Left ventricle myocardium inferior (tissue), 1 donor: ENCODE measurements at regions not wholly inside any gene's neighbourhood (a gene's known extent, or its start where the extent isn't known, plus 50 kb on each side); places are given as distances from the start of the nearest gene placed in this dataset.

Experiments used
- DNase-seq: peaks from one replicate; pipeline ENCODE4 v3.0.0-alpha.2; 2020
- H3K27ac ChIP-seq: fragments of 200-600 bp; replicated peaks from 2 replicates; pipeline ENCODE4 v1.8.0; 2021
- H3K27me3 ChIP-seq: fragments of 200-600 bp; 2 replicates; pipeline ENCODE4 v1.8.0; 2021; ENCODE audit warnings: low read depth
- H3K36me3 ChIP-seq: fragments of 200-600 bp; 2 replicates; pipeline ENCODE4 v1.8.0; 2021
- H3K4me1 ChIP-seq: fragments of 200-600 bp; 2 replicates; pipeline ENCODE4 v1.8.0; 2021
- H3K4me3 ChIP-seq: fragments of 200-600 bp; 2 replicates; pipeline ENCODE4 v1.8.0; 2021; ENCODE audit warnings: mild to moderate bottlenecking, moderate library complexity
- H3K9me3 ChIP-seq: fragments of 200-600 bp; replicated peaks from 2 replicates; pipeline ENCODE4 v1.8.0; 2021
- CTCF ChIP-seq: fragments of 200-600 bp; IDR thresholded peaks from 2 replicates; pipeline ENCODE4 v1.8.0; 2021; ENCODE audit warnings: antibody characterized with exemption, mild to moderate bottlenecking, borderline replicate concordance
- intact Hi-C: fragments of 100-400 bp; cut with micrococcal nuclease; formaldehyde crosslinking; loops from one replicate; pipeline ENCODE4 v1.11.0; 2022
- donor health status: DM: no; HTN: yes; CAD: no; lungs with severe emphysema.

- Histone ChIP-seq H3K27me3 (peaks cover 96% of the 10 kb centered on the region), H3K4me1 (no peaks in the 10 kb centered on the region), H3K9me3 (peaks cover 15% of the 10 kb centered on the region), H3K4me3 (no peak overlapping the region), H3K27ac (no peak overlapping the region), H3K36me3 (no peaks in the 10 kb centered on the region)
- TF ChIP-seq CTCF = no peak
- DNase-seq = peak; percentile 3
- intact Hi-C loops = no loop called here
Measured at GRCh38 chr20:63123331-63123741, 92.6 kb downstream of the YTHDF1 start.

GRCh38 chr20:63122626-63123025, 93.3 kb downstream of the YTHDF1 start:
- DNase-seq = no peak
- no peaks in the 10 kb centered on the region for H3K4me1 ChIP-seq
- no peak overlapping the region for H3K4me3 ChIP-seq
- no peaks in the 10 kb centered on the region for H3K36me3 ChIP-seq
- peaks cover 15% of the 10 kb centered on the region for H3K9me3 ChIP-seq
- no peak overlapping the region for H3K27ac ChIP-seq
- H3K27me3 ChIP-seq = peaks cover 96% of the 10 kb centered on the region
- no peak for TF ChIP-seq CTCF
- intact Hi-C loops = no loop called here

GRCh38 chr20:63121749-63122405, 94.1 kb downstream of the YTHDF1 start:
- H3K4me1 ChIP-seq = no peaks in the 10 kb centered on the region
- peak; percentile 3 for DNase-seq
- TF ChIP-seq CTCF = no peak
- no peaks in the 10 kb centered on the region for H3K36me3 ChIP-seq
- no peak overlapping the region for H3K4me3 ChIP-seq
- peaks cover 94% of the 10 kb centered on the region for H3K27me3 ChIP-seq
- intact Hi-C loops = no loop called here
- H3K27ac ChIP-seq = no peak overlapping the region
- H3K9me3 ChIP-seq = peaks cover 15% of the 10 kb centered on the region

- no peak for TF ChIP-seq CTCF
- no peak overlapping the region for H3K4me3 ChIP-seq
- H3K27me3 ChIP-seq = peaks cover 94% of the 10 kb centered on the region
- intact Hi-C loops = no loop called here
- DNase-seq = peak; percentile 6
- peaks cover 15% of the 10 kb centered on the region for H3K9me3 ChIP-seq
- no peaks in the 10 kb centered on the region for H3K4me1 ChIP-seq
- H3K27ac ChIP-seq = no peak overlapping the region
- H3K36me3 ChIP-seq = no peaks in the 10 kb centered on the region
Measured at GRCh38 chr20:63121246-63121645, 94.7 kb downstream of the YTHDF1 start.

GRCh38 chr20:63120808-63121090, 95.2 kb downstream of the YTHDF1 start:
- no peaks in the 10 kb centered on the region for H3K4me1 ChIP-seq
- peaks cover 15% of the 10 kb centered on the region for H3K9me3 ChIP-seq
- H3K4me3 ChIP-seq = no peak overlapping the region
- peaks cover 94% of the 10 kb centered on the region for H3K27me3 ChIP-seq
- peak; percentile 5 for DNase-seq
- intact Hi-C loops = no loop called here
- TF ChIP-seq CTCF = no peak
- H3K36me3 ChIP-seq = no peaks in the 10 kb centered on the region
- no peak overlapping the region for H3K27ac ChIP-seq
